AG04449 (cell line): ENCODE measurements at regions not wholly inside any gene's neighbourhood (a gene's known extent, or its start where the extent isn't known, plus 50 kb on each side); places are given as distances from the start of the nearest gene placed in this dataset.

ENCODE experiments used
- CTCF ChIA-PET: fragments of 350-600 bp; formaldehyde crosslinking; extraction: SDS; loops from one replicate; lab custom pipeline; 2021; ENCODE audit warnings: antibody characterized with exemption; lab: Yijun Ruan, JAX
- POLR2A ChIA-PET: fragments of 400-600, 350-600 bp; formaldehyde crosslinking; extraction: SDS; loops from one replicate; lab custom pipeline; 2020; ENCODE audit warnings: antibody characterized with exemption, inconsistent platforms; lab: Yijun Ruan, JAX
- DNase-seq: peaks from one replicate; pipeline ENCODE4 v3.0.0-alpha.2; 2010; ENCODE audit warnings: low read depth, low spot score
- H3K4me3 ChIP-seq: 2 replicates; pipeline ENCODE4 v1.5.1; 2011; ENCODE audit warnings: low read depth, mild to moderate bottlenecking, control low read depth, low read length
- CTCF ChIP-seq: IDR thresholded peaks from one replicate; pipeline ENCODE4 v1.5.1; 2011; ENCODE audit warnings: mild to moderate bottlenecking, moderate library complexity, low read length, control low read depth, inconsistent platforms; ENCODE audit not compliant: insufficient read depth; ENCODE audit errors: missing control alignments

- TF ChIP-seq CTCF = no peak
- no peak overlapping the region for H3K4me3 ChIP-seq
- CTCF ChIA-PET = no interaction called here
- DNase-seq = no peak
- POLR2A ChIA-PET = no interaction called here
These were observed 679.3 kb upstream of the ALCAM start for GRCh38 chr3:104687362-104687761.

- CTCF ChIA-PET = no interaction called here
- H3K4me3 ChIP-seq = no peak overlapping the region
- no peak for DNase-seq
- POLR2A ChIA-PET = no interaction called here
- no peak for TF ChIP-seq CTCF
These were observed 670.2 kb upstream of the ALCAM start for GRCh38 chr3:104696470-104696869.

- no peak for TF ChIP-seq CTCF
- no peak for DNase-seq
- H3K4me3 ChIP-seq = no peak overlapping the region
- CTCF ChIA-PET = no interaction called here
- POLR2A ChIA-PET = no interaction called here
These were observed 655.3 kb upstream of the ALCAM start for GRCh38 chr3:104711406-104711805.

- ChIA-PET POLR2A (no interaction called here), CTCF (no interaction called here)
- H3K4me3 ChIP-seq = no peak overlapping the region
- DNase-seq = no peak
- TF ChIP-seq CTCF = no peak
These were observed 650.7 kb upstream of the ALCAM start for GRCh38 chr3:104715972-104716371.

- POLR2A ChIA-PET = no interaction called here
- H3K4me3 ChIP-seq = no peak overlapping the region
- no peak for DNase-seq
These were observed 648.9 kb upstream of the ALCAM start for GRCh38 chr3:104717828-104718196.

GRCh38 chr3:104723000-104723399 is 643.7 kb upstream of the ALCAM start:
- H3K4me3 ChIP-seq = no peak overlapping the region
- ChIA-PET CTCF (no interaction called here), POLR2A (no interaction called here)
- DNase-seq = no peak
- TF ChIP-seq CTCF = no peak

More at GRCh38 chr3:104717828-104718196, 648.9 kb upstream of the ALCAM start:
- CTCF ChIA-PET = interaction anchor here (0.7 to 1.3 kb wide), 3 partner anchors 9 to 24 kb away, joined by 3 to 4 read pairs (median 3); no protein-coding TSS in a partner anchor
- no peak for TF ChIP-seq CTCF
